GM19240 (cell line): ENCODE measurements at regions not wholly inside any gene's neighbourhood (a gene's known extent, or its start where the extent isn't known, plus 50 kb on each side); places are given as distances from the start of the nearest gene placed in this dataset.
A peak's percentile ranks its signal among the peaks of the same experiment; 100 is the strongest.
"Not testable (repeated sequence)": the region's sequence is repeated elsewhere in the genome, so short reads cannot be mapped to it uniquely, and the experiment has no call there.

Experiments
- DNase-seq: peaks from one replicate; pipeline ENCODE4 v3.0.0; 2011; ENCODE audit warnings: low spot score; ENCODE audit not compliant: insufficient read length

- no peak for DNase-seq
Measured at GRCh38 chr13:42373048-42373812, 101.3 kb downstream of the AKAP11 start.

GRCh38 chr13:42375663-42376062, 103.7 kb downstream of the AKAP11 start:
- DNase-seq, result no peak

GRCh38 chr13:42377640-42378382, 105.9 kb downstream of the AKAP11 start:
- DNase-seq, result peak; percentile 16

GRCh38 chr13:42378383-42378780, 106.4 kb downstream of the AKAP11 start:
- no peak for DNase-seq

- no peak for DNase-seq
Measured at GRCh38 chr13:42379241-42379640, 107.3 kb downstream of the AKAP11 start.

- DNase-seq, result no peak
Measured at GRCh38 chr13:42380420-42381164, 108.6 kb downstream of the AKAP11 start.

GRCh38 chr13:42381165-42381425, 109.1 kb downstream of the AKAP11 start:
- no peak for DNase-seq

- not testable (repeated sequence) for DNase-seq
Measured at GRCh38 chr13:42381426-42381825, 109.5 kb downstream of the AKAP11 start.

- no peak for DNase-seq
Measured at GRCh38 chr13:42383025-42383424, 111.1 kb downstream of the AKAP11 start.

- DNase-seq, result no peak
Measured at GRCh38 chr13:42384265-42384664, 112.3 kb downstream of the AKAP11 start.

- no peak for DNase-seq
Measured at GRCh38 chr13:42388326-42388725, 116.4 kb downstream of the AKAP11 start.

GRCh38 chr13:42389041-42389440, 117.1 kb downstream of the AKAP11 start:
- DNase-seq, result no peak

GRCh38 chr13:42392180-42392579, 120.2 kb downstream of the AKAP11 start:
- DNase-seq, result no peak

- DNase-seq, result no peak
Measured at GRCh38 chr13:42392716-42393572, 121.0 kb downstream of the AKAP11 start.

GRCh38 chr13:42393573-42394360, 121.8 kb downstream of the AKAP11 start:
- no peak for DNase-seq

GRCh38 chr13:42394361-42394708, 122.4 kb downstream of the AKAP11 start:
- DNase-seq, result no peak

GRCh38 chr13:42394711-42395085, 122.7 kb downstream of the AKAP11 start:
- DNase-seq, result no peak

- DNase-seq, result no peak
Measured at GRCh38 chr13:42395086-42395821, 123.3 kb downstream of the AKAP11 start.

- DNase-seq, result no peak
Measured at GRCh38 chr13:42396501-42396900, 124.5 kb downstream of the AKAP11 start.
